Right lobe of liver (tissue), 4 donors: ENCODE measurements at regions not wholly inside any gene's neighbourhood (a gene's known extent, or its start where the extent isn't known, plus 50 kb on each side); places are given as distances from the start of the nearest gene placed in this dataset.
"Not testable (repeated sequence)": the region's sequence is repeated elsewhere in the genome, so short reads cannot be mapped to it uniquely, and the experiment has no call there.

Source experiments
- POLR2A ChIP-seq: fragments of 450-650 bp; IDR thresholded peaks from one replicate; pipeline ENCODE4 v1.6.1; 2017; ENCODE audit warnings: antibody characterized with exemption, mild to moderate bottlenecking
- TF ChIP-seq, protein P1 (sequence below), 4 donors: fragments of 200-600 bp in 3 of 4; fragments of 450-650 bp in 1 of 4; IDR thresholded peaks; one replicate each; pipeline versions ENCODE4 v1.5.1 to v1.8.0; 2016 to 2022; ENCODE audit warnings: antibody characterized with exemption in 4 of 4, mild to moderate bottlenecking in 2 of 4
- donor health status: DM: no; HTN: no; CAD: no.
- donor health status: DM: no; HTN: no; CAD: no.
- donor health status: DM: no; HTN: yes; CAD: no.

- TF ChIP-seq POLR2A: not testable (repeated sequence)
- TF ChIP-seq, protein P1, sequence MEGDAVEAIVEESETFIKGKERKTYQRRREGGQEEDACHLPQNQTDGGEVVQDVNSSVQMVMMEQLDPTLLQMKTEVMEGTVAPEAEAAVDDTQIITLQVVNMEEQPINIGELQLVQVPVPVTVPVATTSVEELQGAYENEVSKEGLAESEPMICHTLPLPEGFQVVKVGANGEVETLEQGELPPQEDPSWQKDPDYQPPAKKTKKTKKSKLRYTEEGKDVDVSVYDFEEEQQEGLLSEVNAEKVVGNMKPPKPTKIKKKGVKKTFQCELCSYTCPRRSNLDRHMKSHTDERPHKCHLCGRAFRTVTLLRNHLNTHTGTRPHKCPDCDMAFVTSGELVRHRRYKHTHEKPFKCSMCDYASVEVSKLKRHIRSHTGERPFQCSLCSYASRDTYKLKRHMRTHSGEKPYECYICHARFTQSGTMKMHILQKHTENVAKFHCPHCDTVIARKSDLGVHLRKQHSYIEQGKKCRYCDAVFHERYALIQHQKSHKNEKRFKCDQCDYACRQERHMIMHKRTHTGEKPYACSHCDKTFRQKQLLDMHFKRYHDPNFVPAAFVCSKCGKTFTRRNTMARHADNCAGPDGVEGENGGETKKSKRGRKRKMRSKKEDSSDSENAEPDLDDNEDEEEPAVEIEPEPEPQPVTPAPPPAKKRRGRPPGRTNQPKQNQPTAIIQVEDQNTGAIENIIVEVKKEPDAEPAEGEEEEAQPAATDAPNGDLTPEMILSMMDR (IDR thresholded peaks at IDR 0.05): not testable (repeated sequence)
Observed at GRCh38 chrX:140402131-140402530, 102.7 kb downstream of the SOX3 start.
